Neuronal stem cell (in vitro differentiated cells): ENCODE measurements at regions not wholly inside any gene's neighbourhood (a gene's known extent, or its start where the extent isn't known, plus 50 kb on each side); places are given as distances from the start of the nearest gene placed in this dataset.

Experiments used
- DNase-seq: peaks from one replicate; pipeline ENCODE4 v3.0.0-alpha.2; 2013; ENCODE audit warnings: low spot score
- H2AFZ ChIP-seq: one replicate; pipeline ENCODE4 v1.6.1; 2013; ENCODE audit warnings: mild to moderate bottlenecking, low read length, inconsistent platforms
- H2AK5ac ChIP-seq: 2 replicates; pipeline ENCODE4 v1.6.1; 2013; ENCODE audit warnings: low read depth, mild to moderate bottlenecking, inconsistent platforms, low read length, moderate library complexity, mixed read lengths
- H2BK120ac ChIP-seq: 2 replicates; pipeline ENCODE4 v1.6.1; 2013; ENCODE audit warnings: low read depth, mild to moderate bottlenecking, inconsistent platforms, low read length, moderate library complexity, mixed read lengths
- H2BK12ac ChIP-seq: one replicate; pipeline ENCODE4 v1.6.1; 2013; ENCODE audit warnings: low read length, inconsistent platforms
- H2BK15ac ChIP-seq: 2 replicates; pipeline ENCODE4 v1.6.1; 2013; ENCODE audit warnings: mild to moderate bottlenecking, low read length, inconsistent platforms, mixed read lengths
- H2BK5ac ChIP-seq: one replicate; pipeline ENCODE4 v1.6.1; 2013; ENCODE audit warnings: inconsistent platforms, mild to moderate bottlenecking, low read length, moderate library complexity
- H3K14ac ChIP-seq: one replicate; pipeline ENCODE4 v1.6.1; 2013; ENCODE audit warnings: low read length, inconsistent platforms
- H3K18ac ChIP-seq: 2 replicates; pipeline ENCODE4 v1.6.1; 2013; ENCODE audit warnings: low read length, inconsistent platforms
- H3K23ac ChIP-seq: 2 replicates; pipeline ENCODE4 v1.6.1; 2013; ENCODE audit warnings: low read depth, mild to moderate bottlenecking, mixed read lengths, low read length, inconsistent platforms; ENCODE audit not compliant: poor library complexity
- H3K27ac ChIP-seq: replicated peaks from 3 replicates; pipeline ENCODE4 v1.5.1; 2013; ENCODE audit warnings: low read length, inconsistent platforms
- H3K27me3 ChIP-seq, 3 experiments: 2 replicates each; pipeline ENCODE4 v1.6.1; 2013; ENCODE audit warnings: low read length in 3 of 3, mild to moderate bottlenecking in 2 of 3, inconsistent platforms in 1 of 3, low read depth in 1 of 3, mixed read lengths in 1 of 3, moderate library complexity in 1 of 3; ENCODE audit not compliant: control insufficient read depth in 3 of 3, insufficient read depth in 3 of 3
- H3K36me3 ChIP-seq, 2 donors: replicated peaks in 1 of 2; 2 replicates each; pipeline ENCODE4 v1.6.1; 2013; ENCODE audit warnings: low read length in 2 of 2; ENCODE audit not compliant: control insufficient read depth in 2 of 2, insufficient read depth in 2 of 2
- H3K4ac ChIP-seq: 2 replicates; pipeline ENCODE4 v1.6.1; 2013; ENCODE audit warnings: inconsistent platforms, mild to moderate bottlenecking, low read length, moderate library complexity
- H3K4me1 ChIP-seq, 2 donors: 1 replicate in 1 of 2; 2 replicates in 1 of 2; pipeline ENCODE4 v1.6.1; 2013; ENCODE audit warnings: low read length in 2 of 2, low read depth in 1 of 2; ENCODE audit not compliant: control insufficient read depth in 2 of 2, insufficient read depth in 1 of 2
- H3K4me2 ChIP-seq: one replicate; pipeline ENCODE4 v1.6.1; 2013; ENCODE audit warnings: mild to moderate bottlenecking, low read length, inconsistent platforms; ENCODE audit not compliant: insufficient read depth, poor library complexity, severe bottlenecking
- H3K4me3 ChIP-seq, 2 donors: 2 replicates each; pipeline ENCODE4 v1.5.1; 2013; ENCODE audit warnings: low read length in 2 of 2, mild to moderate bottlenecking in 2 of 2, inconsistent platforms in 1 of 2, moderate library complexity in 1 of 2
- H3K79me1 ChIP-seq: one replicate; pipeline ENCODE4 v1.6.1; 2013; ENCODE audit warnings: low read depth, mild to moderate bottlenecking, inconsistent platforms, low read length, moderate library complexity
- H3K9ac ChIP-seq: one replicate; pipeline ENCODE4 v1.6.1; 2013; ENCODE audit warnings: mild to moderate bottlenecking, low read depth, low read length, inconsistent platforms; ENCODE audit not compliant: poor library complexity
- H3K9me3 ChIP-seq, 2 donors: replicated peaks in 1 of 2; 2 replicates each; pipeline versions ENCODE3 to v1.6.1; 2013; ENCODE audit warnings: low read length in 2 of 2, mild to moderate bottlenecking in 2 of 2, inconsistent platforms in 1 of 2, low read depth in 1 of 2, mixed read lengths in 1 of 2, moderate library complexity in 1 of 2; ENCODE audit not compliant: control insufficient read depth in 2 of 2, insufficient read depth in 1 of 2
- H4K8ac ChIP-seq: one replicate; pipeline ENCODE4 v1.6.1; 2013; ENCODE audit warnings: low read depth, mild to moderate bottlenecking, inconsistent platforms, low read length, moderate library complexity
- H4K91ac ChIP-seq: one replicate; pipeline ENCODE4 v1.6.1; 2013; ENCODE audit warnings: low read length, low read depth, mild to moderate bottlenecking, inconsistent platforms; ENCODE audit not compliant: poor library complexity
- WGBS, 2 donors: extraction: QIAGEN DNeasy Blood & Tissue Kit; methylation state at CpG; one replicate each; pipeline ENCODE4 v1.1.7; 2013; ENCODE audit warnings: missing lambda C conversion rate in 2 of 2, mixed read lengths in 1 of 2; ENCODE audit not compliant: insufficient read length in 2 of 2, insufficient replicate concordance in 1 of 2; ENCODE audit errors: extremely low coverage in 2 of 2; 5-methylcytosine and 5-hydroxymethylcytosine counted together

DNA sequence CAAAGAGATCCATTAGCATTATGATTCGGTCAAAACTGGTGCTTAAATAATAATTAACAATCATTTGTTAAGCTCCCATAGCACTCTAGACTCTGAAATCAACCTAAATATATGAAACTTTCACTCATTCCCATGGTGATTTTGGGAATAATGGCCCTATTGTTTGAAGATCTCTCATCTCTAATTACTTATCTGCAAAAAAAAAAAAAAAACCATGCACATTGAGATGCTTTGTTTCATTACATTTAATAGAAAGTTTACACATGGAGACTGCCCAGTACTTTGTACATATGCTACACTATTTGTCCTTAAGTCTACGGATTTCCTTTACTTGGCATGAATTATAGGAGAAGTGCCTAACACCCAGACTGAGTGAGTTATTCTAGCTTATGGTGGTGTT lies 280.6 kb upstream of the MEOX2 start:
- Histone ChIP-seq H3K9ac (no peak overlapping the region), H3K79me1 (no peaks in the 10 kb centered on the region), H3K9me3 (no peaks in the 10 kb centered on the region), H3K14ac (no peak overlapping the region), H3K27me3 (no peaks in the 10 kb centered on the region), H3K4me3 (no peak overlapping the region), H3K36me3 (no peaks in the 10 kb centered on the region), H3K23ac (no peak overlapping the region), H2BK120ac (no peak overlapping the region), H4K91ac (no peak overlapping the region), H2BK5ac (no peak overlapping the region), H3K27ac (no peak overlapping the region), H3K4me1 (no peaks in the 10 kb centered on the region), H4K8ac (no peak overlapping the region), H2AK5ac (no peak overlapping the region), H2AFZ (no peak overlapping the region), H2BK15ac (no peak overlapping the region), H2BK12ac (no peak overlapping the region), H3K4me2 (no peak overlapping the region), H3K18ac (no peak overlapping the region), H3K4ac (no peak overlapping the region)
- no peak for DNase-seq
- WGBS, 2 donors, result no CpG with 5 or more reads among the region's 2 CpGs

- no peaks in the 10 kb centered on the region for H3K79me1 ChIP-seq
- no peaks in the 10 kb centered on the region for H3K9me3 ChIP-seq
- H3K27ac ChIP-seq, result no peak overlapping the region
- DNase-seq, result no peak
- no peaks in the 10 kb centered on the region for H3K27me3 ChIP-seq
- H2AFZ ChIP-seq, result no peak overlapping the region
- H2AK5ac ChIP-seq, result no peak overlapping the region
- no peak overlapping the region for H3K18ac ChIP-seq
- no CpG with 5 or more reads among the region's 3 CpGs for WGBS, 2 donors
- H3K4ac ChIP-seq, result no peak overlapping the region
- H2BK15ac ChIP-seq, result no peak overlapping the region
- no peak overlapping the region for H2BK120ac ChIP-seq
- H2BK12ac ChIP-seq, result no peak overlapping the region
- H3K9ac ChIP-seq, result no peak overlapping the region
- H3K36me3 ChIP-seq, result no peaks in the 10 kb centered on the region
- no peak overlapping the region for H3K23ac ChIP-seq
- no peak overlapping the region for H3K14ac ChIP-seq
- H3K4me3 ChIP-seq, result no peak overlapping the region
- H4K91ac ChIP-seq, result no peak overlapping the region
- no peak overlapping the region for H3K4me2 ChIP-seq
- H2BK5ac ChIP-seq, result no peak overlapping the region
- no peak overlapping the region for H4K8ac ChIP-seq
- H3K4me1 ChIP-seq, result no peaks in the 10 kb centered on the region
Observed at GRCh38 chr7:15963206-15963605, 276.7 kb upstream of the MEOX2 start.

GRCh38 chr7:15954671-15955354 lies 268.3 kb upstream of the MEOX2 start:
- Histone ChIP-seq H3K9me3 (no peaks in the 10 kb centered on the region), H2BK15ac (no peak overlapping the region), H2AFZ (no peak overlapping the region), H2BK12ac (no peak overlapping the region), H3K4me2 (no peak overlapping the region), H4K91ac (no peak overlapping the region), H3K36me3 (no peaks in the 10 kb centered on the region), H3K18ac (no peak overlapping the region), H2BK5ac (no peak overlapping the region), H3K4me3 (no peak overlapping the region), H3K9ac (no peak overlapping the region), H2AK5ac (no peak overlapping the region), H3K27ac (no peak overlapping the region), H3K14ac (no peak overlapping the region), H2BK120ac (no peak overlapping the region), H4K8ac (no peak overlapping the region), H3K23ac (no peak overlapping the region), H3K27me3 (no peaks in the 10 kb centered on the region), H3K79me1 (no peaks in the 10 kb centered on the region), H3K4me1 (no peaks in the 10 kb centered on the region), H3K4ac (no peak overlapping the region)
- no peak for DNase-seq
- no CpG with 5 or more reads among the region's 2 CpGs for whole genome bisulfite sequencing, 2 donors

- Histone ChIP-seq H3K4ac (no peak overlapping the region), H2BK15ac (no peak overlapping the region), H3K23ac (no peak overlapping the region), H2BK5ac (no peak overlapping the region), H2AFZ (no peak overlapping the region), H3K18ac (no peak overlapping the region), H3K36me3 (no peaks in the 10 kb centered on the region), H3K4me1 (no peaks in the 10 kb centered on the region), H3K9ac (no peak overlapping the region), H3K4me2 (no peak overlapping the region), H4K91ac (no peak overlapping the region), H4K8ac (no peak overlapping the region), H3K27ac (no peak overlapping the region), H2BK12ac (no peak overlapping the region), H3K4me3 (no peak overlapping the region), H2BK120ac (no peak overlapping the region), H3K27me3 (no peaks in the 10 kb centered on the region), H3K14ac (no peak overlapping the region), H2AK5ac (no peak overlapping the region), H3K9me3 (no peaks in the 10 kb centered on the region), H3K79me1 (no peaks in the 10 kb centered on the region)
- DNase-seq, result no peak
- WGBS, 2 donors, result no CpG with 5 or more reads among the region's 3 CpGs
Observed at GRCh38 chr7:15950299-15950698, 263.8 kb upstream of the MEOX2 start.
